H1 (cell line): ENCODE measurements at regions not wholly inside any gene's neighbourhood (a gene's known extent, or its start where the extent isn't known, plus 50 kb on each side); places are given as distances from the start of the nearest gene placed in this dataset.

Source experiments
- EP300 ChIP-seq, 2 experiments: IDR thresholded peaks; 1 replicate in 1 of 2; 2 replicates in 1 of 2; pipeline ENCODE4 v1.6.1; 2011 to 2012; ENCODE audit warnings: low read depth in 2 of 2, low read length in 2 of 2, mild to moderate bottlenecking in 2 of 2, borderline replicate concordance in 1 of 2, inconsistent platforms in 1 of 2, moderate library complexity in 1 of 2
- TF ChIP-seq, protein P1 (sequence below), 3 experiments: IDR thresholded peaks; 1 replicate in 2 of 3; 2 replicates in 1 of 3; pipeline versions ENCODE4 v1.5.1 to v1.6.1; 2011; ENCODE audit warnings: low read length in 3 of 3, mild to moderate bottlenecking in 3 of 3, inconsistent platforms in 2 of 3, low read depth in 1 of 3, moderate library complexity in 1 of 3; ENCODE audit not compliant: insufficient read depth in 1 of 3; ENCODE audit errors: control extremely low read depth in 1 of 3

GRCh38 chr6:94651239-94651638 lies 926.1 kb upstream of the MANEA start:
- TF ChIP-seq, protein P1, sequence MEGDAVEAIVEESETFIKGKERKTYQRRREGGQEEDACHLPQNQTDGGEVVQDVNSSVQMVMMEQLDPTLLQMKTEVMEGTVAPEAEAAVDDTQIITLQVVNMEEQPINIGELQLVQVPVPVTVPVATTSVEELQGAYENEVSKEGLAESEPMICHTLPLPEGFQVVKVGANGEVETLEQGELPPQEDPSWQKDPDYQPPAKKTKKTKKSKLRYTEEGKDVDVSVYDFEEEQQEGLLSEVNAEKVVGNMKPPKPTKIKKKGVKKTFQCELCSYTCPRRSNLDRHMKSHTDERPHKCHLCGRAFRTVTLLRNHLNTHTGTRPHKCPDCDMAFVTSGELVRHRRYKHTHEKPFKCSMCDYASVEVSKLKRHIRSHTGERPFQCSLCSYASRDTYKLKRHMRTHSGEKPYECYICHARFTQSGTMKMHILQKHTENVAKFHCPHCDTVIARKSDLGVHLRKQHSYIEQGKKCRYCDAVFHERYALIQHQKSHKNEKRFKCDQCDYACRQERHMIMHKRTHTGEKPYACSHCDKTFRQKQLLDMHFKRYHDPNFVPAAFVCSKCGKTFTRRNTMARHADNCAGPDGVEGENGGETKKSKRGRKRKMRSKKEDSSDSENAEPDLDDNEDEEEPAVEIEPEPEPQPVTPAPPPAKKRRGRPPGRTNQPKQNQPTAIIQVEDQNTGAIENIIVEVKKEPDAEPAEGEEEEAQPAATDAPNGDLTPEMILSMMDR (IDR thresholded peaks at IDR 0.05; ENCODE audit: control extremely low read depth in 1 of 3, insufficient read depth in 1 of 3, low read depth in 1 of 3, low read length in 3 of 3) = no peak
- TF ChIP-seq EP300 (IDR thresholded peaks at IDR 0.05; ENCODE audit: borderline replicate concordance in 1 of 2, low read depth in 2 of 2, low read length in 2 of 2) = no peak
